Stimulated activated naive CD8-positive, alpha-beta T cell treated with anti-CD3 and anti-CD28 coated beads, Interleukin-15, Interleukin-2, amounts not matched to agents 100 ng/mL and 50 ng/mL, for 24 hours (primary cell): ENCODE measurements at regions not wholly inside any gene's neighbourhood (a gene's known extent, or its start where the extent isn't known, plus 50 kb on each side); places are given as distances from the start of the nearest gene placed in this dataset.

ENCODE experiments used
- H3K27ac Mint-ChIP-seq: one replicate; pipeline ENCODE4 v1.8.0; 2021; ENCODE audit warnings: mild to moderate bottlenecking, mixed read lengths
- H3K27me3 Mint-ChIP-seq: one replicate; pipeline ENCODE4 v1.8.0; 2021; ENCODE audit warnings: mixed read lengths
- H3K36me3 Mint-ChIP-seq: one replicate; pipeline ENCODE4 v1.8.0; 2021; ENCODE audit warnings: low read depth, mixed read lengths
- H3K4me1 Mint-ChIP-seq: one replicate; pipeline ENCODE4 v1.8.0; 2021; ENCODE audit warnings: low read depth, mixed read lengths
- H3K4me3 Mint-ChIP-seq: one replicate; pipeline ENCODE4 v1.8.0; 2021; ENCODE audit warnings: mild to moderate bottlenecking, mixed read lengths
- H3K9me3 Mint-ChIP-seq: one replicate; pipeline ENCODE4 v1.8.0; 2021; ENCODE audit warnings: mixed read lengths

GRCh38 chr6:84486526-84486925 is 259.1 kb upstream of the CEP162 start:
- Mint-ChIP-seq H3K4me3 (no peak overlapping the region), H3K4me1 (no peaks in the 10 kb centered on the region), H3K27me3 (no peaks in the 10 kb centered on the region), H3K27ac (no peak overlapping the region), H3K9me3 (peaks cover 15% of the 10 kb centered on the region), H3K36me3 (no peaks in the 10 kb centered on the region)

- H3K4me3 Mint-ChIP-seq: no peak overlapping the region
- H3K27me3 Mint-ChIP-seq: no peaks in the 10 kb centered on the region
- H3K9me3 Mint-ChIP-seq: peaks cover 4% of the 10 kb centered on the region
- H3K27ac Mint-ChIP-seq: no peak overlapping the region
- no peaks in the 10 kb centered on the region for H3K36me3 Mint-ChIP-seq
- H3K4me1 Mint-ChIP-seq: no peaks in the 10 kb centered on the region
Measured at GRCh38 chr6:84469144-84469543, 241.7 kb upstream of the CEP162 start.

GRCh38 chr6:84467296-84467695 is 239.9 kb upstream of the CEP162 start:
- no peaks in the 10 kb centered on the region for H3K36me3 Mint-ChIP-seq

GRCh38 chr6:84466511-84466910 is 239.1 kb upstream of the CEP162 start:
- no peaks in the 10 kb centered on the region for H3K27me3 Mint-ChIP-seq
- H3K27ac Mint-ChIP-seq: no peak overlapping the region
- no peaks in the 10 kb centered on the region for H3K36me3 Mint-ChIP-seq
- H3K9me3 Mint-ChIP-seq: no peaks in the 10 kb centered on the region
- no peaks in the 10 kb centered on the region for H3K4me1 Mint-ChIP-seq
- H3K4me3 Mint-ChIP-seq: no peak overlapping the region

More at GRCh38 chr6:84467296-84467695, 239.9 kb upstream of the CEP162 start:
- H3K4me1 Mint-ChIP-seq: no peaks in the 10 kb centered on the region
- H3K9me3 Mint-ChIP-seq: no peaks in the 10 kb centered on the region
- no peak overlapping the region for H3K4me3 Mint-ChIP-seq
- H3K27me3 Mint-ChIP-seq: no peaks in the 10 kb centered on the region
- no peak overlapping the region for H3K27ac Mint-ChIP-seq

GRCh38 chr6:84464471-84464870 is 237.0 kb upstream of the CEP162 start:
- Mint-ChIP-seq H3K27ac (no peak overlapping the region), H3K4me1 (no peaks in the 10 kb centered on the region), H3K4me3 (no peak overlapping the region), H3K27me3 (no peaks in the 10 kb centered on the region), H3K36me3 (no peaks in the 10 kb centered on the region), H3K9me3 (no peaks in the 10 kb centered on the region)

GRCh38 chr6:84462698-84463097 is 235.3 kb upstream of the CEP162 start:
- no peaks in the 10 kb centered on the region for H3K4me1 Mint-ChIP-seq
- no peak overlapping the region for H3K27ac Mint-ChIP-seq
- no peaks in the 10 kb centered on the region for H3K9me3 Mint-ChIP-seq
- no peak overlapping the region for H3K4me3 Mint-ChIP-seq
- no peaks in the 10 kb centered on the region for H3K36me3 Mint-ChIP-seq
- H3K27me3 Mint-ChIP-seq: no peaks in the 10 kb centered on the region

- Mint-ChIP-seq H3K9me3 (no peaks in the 10 kb centered on the region), H3K27me3 (no peaks in the 10 kb centered on the region), H3K4me1 (no peaks in the 10 kb centered on the region), H3K36me3 (no peaks in the 10 kb centered on the region), H3K4me3 (no peak overlapping the region), H3K27ac (no peak overlapping the region)
Measured at GRCh38 chr6:84461461-84461860, 234.0 kb upstream of the CEP162 start.

- no peak overlapping the region for H3K27ac Mint-ChIP-seq
- no peaks in the 10 kb centered on the region for H3K9me3 Mint-ChIP-seq
- H3K4me3 Mint-ChIP-seq: no peak overlapping the region
- H3K36me3 Mint-ChIP-seq: no peaks in the 10 kb centered on the region
- H3K27me3 Mint-ChIP-seq: no peaks in the 10 kb centered on the region
- H3K4me1 Mint-ChIP-seq: no peaks in the 10 kb centered on the region
Measured at GRCh38 chr6:84460491-84460890, 233.0 kb upstream of the CEP162 start.

GRCh38 chr6:84459401-84459800 is 232.0 kb upstream of the CEP162 start:
- H3K4me3 Mint-ChIP-seq: no peak overlapping the region
- H3K36me3 Mint-ChIP-seq: no peaks in the 10 kb centered on the region
- no peaks in the 10 kb centered on the region for H3K27me3 Mint-ChIP-seq
- H3K9me3 Mint-ChIP-seq: no peaks in the 10 kb centered on the region
- H3K4me1 Mint-ChIP-seq: no peaks in the 10 kb centered on the region
- no peak overlapping the region for H3K27ac Mint-ChIP-seq

- H3K9me3 Mint-ChIP-seq: no peaks in the 10 kb centered on the region
- no peak overlapping the region for H3K27ac Mint-ChIP-seq
- H3K36me3 Mint-ChIP-seq: no peaks in the 10 kb centered on the region
- no peaks in the 10 kb centered on the region for H3K27me3 Mint-ChIP-seq
- no peaks in the 10 kb centered on the region for H3K4me1 Mint-ChIP-seq
- no peak overlapping the region for H3K4me3 Mint-ChIP-seq
Measured at GRCh38 chr6:84458271-84458670, 230.8 kb upstream of the CEP162 start.

- Mint-ChIP-seq H3K27ac (no peak overlapping the region), H3K4me3 (no peak overlapping the region), H3K4me1 (no peaks in the 10 kb centered on the region)
Measured at GRCh38 chr6:84457276-84457675, 229.8 kb upstream of the CEP162 start.

GRCh38 chr6:84456803-84457202 is 229.4 kb upstream of the CEP162 start:
- Mint-ChIP-seq H3K27ac (no peak overlapping the region), H3K9me3 (no peaks in the 10 kb centered on the region), H3K4me3 (no peak overlapping the region), H3K27me3 (no peaks in the 10 kb centered on the region), H3K4me1 (no peaks in the 10 kb centered on the region), H3K36me3 (no peaks in the 10 kb centered on the region)

More at GRCh38 chr6:84457276-84457675, 229.8 kb upstream of the CEP162 start:
- Mint-ChIP-seq H3K36me3 (no peaks in the 10 kb centered on the region), H3K27me3 (no peaks in the 10 kb centered on the region), H3K9me3 (no peaks in the 10 kb centered on the region)

- H3K4me1 Mint-ChIP-seq: no peaks in the 10 kb centered on the region
- no peak overlapping the region for H3K27ac Mint-ChIP-seq
- no peak overlapping the region for H3K4me3 Mint-ChIP-seq
- no peaks in the 10 kb centered on the region for H3K9me3 Mint-ChIP-seq
- H3K36me3 Mint-ChIP-seq: no peaks in the 10 kb centered on the region
- H3K27me3 Mint-ChIP-seq: no peaks in the 10 kb centered on the region
Measured at GRCh38 chr6:84455511-84456029, 228.1 kb upstream of the CEP162 start.

GRCh38 chr6:84453499-84453898 is 226.1 kb upstream of the CEP162 start:
- H3K4me3 Mint-ChIP-seq: no peak overlapping the region
- no peak overlapping the region for H3K27ac Mint-ChIP-seq
- no peaks in the 10 kb centered on the region for H3K27me3 Mint-ChIP-seq
- H3K36me3 Mint-ChIP-seq: no peaks in the 10 kb centered on the region
- H3K4me1 Mint-ChIP-seq: no peaks in the 10 kb centered on the region
- no peaks in the 10 kb centered on the region for H3K9me3 Mint-ChIP-seq

- Mint-ChIP-seq H3K9me3 (no peaks in the 10 kb centered on the region), H3K27ac (no peak overlapping the region), H3K4me3 (no peak overlapping the region), H3K4me1 (no peaks in the 10 kb centered on the region), H3K36me3 (no peaks in the 10 kb centered on the region), H3K27me3 (no peaks in the 10 kb centered on the region)
Measured at GRCh38 chr6:84450018-84450417, 222.6 kb upstream of the CEP162 start.

GRCh38 chr6:84449220-84449619 is 221.8 kb upstream of the CEP162 start:
- H3K9me3 Mint-ChIP-seq: no peaks in the 10 kb centered on the region
- no peaks in the 10 kb centered on the region for H3K4me1 Mint-ChIP-seq
- no peaks in the 10 kb centered on the region for H3K36me3 Mint-ChIP-seq
- no peak overlapping the region for H3K27ac Mint-ChIP-seq
- no peak overlapping the region for H3K4me3 Mint-ChIP-seq
- H3K27me3 Mint-ChIP-seq: no peaks in the 10 kb centered on the region
